DND-41 (cell line): ENCODE measurements at regions not wholly inside any gene's neighbourhood (a gene's known extent, or its start where the extent isn't known, plus 50 kb on each side); places are given as distances from the start of the nearest gene placed in this dataset.

Experiments
- CTCF ChIP-seq: IDR thresholded peaks from 2 replicates; pipeline ENCODE4 v1.5.1; 2012; ENCODE audit warnings: borderline replicate concordance, low read length, moderate library complexity, mild to moderate bottlenecking; ENCODE audit not compliant: poor library complexity, severe bottlenecking; ENCODE audit errors: extremely low read depth
- EZH2 ChIP-seq: IDR thresholded peaks from 3 replicates; pipeline ENCODE4 v1.6.1; 2012; ENCODE audit warnings: borderline replicate concordance, low read depth, mild to moderate bottlenecking, moderate library complexity, low read length, inconsistent platforms; ENCODE audit not compliant: severe bottlenecking

DNA sequence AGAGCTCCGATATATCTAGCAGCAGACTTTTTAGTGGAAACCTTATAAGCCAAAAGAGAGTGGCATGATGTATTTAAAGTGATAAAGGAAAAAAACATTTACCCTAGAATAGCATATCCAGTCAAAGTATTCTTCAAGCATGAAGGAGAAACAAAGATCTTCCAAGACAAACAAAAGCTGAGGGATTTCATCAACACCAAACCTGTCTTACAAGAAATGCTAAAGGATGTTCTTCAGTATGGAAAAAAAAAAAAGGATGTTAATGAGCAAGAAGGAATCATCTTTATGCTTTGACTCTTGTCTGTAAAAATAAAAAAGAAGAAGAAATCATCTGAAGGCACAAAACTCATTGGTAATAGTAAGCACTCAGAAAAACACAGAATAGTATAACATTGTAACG, 338.2 kb downstream of the TLE1 start:
- no peak for TF ChIP-seq EZH2
- TF ChIP-seq CTCF, result no peak
